H1 (cell line): ENCODE measurements at regions not wholly inside any gene's neighbourhood (a gene's known extent, or its start where the extent isn't known, plus 50 kb on each side); places are given as distances from the start of the nearest gene placed in this dataset.

Experiments
- CTCF ChIA-PET: fragments of 300-600 bp; sonication (Branson Sonifier 250); formaldehyde crosslinking; loops from one replicate; lab custom pipeline; 2021; ENCODE audit not compliant: partially characterized antibody; lab: Charles Lee
- POLR2A ChIA-PET: fragments of 300-600 bp; sonication (Branson Sonifier 250); formaldehyde crosslinking; loops from one replicate; lab custom pipeline; 2021; ENCODE audit warnings: inconsistent platforms; ENCODE audit not compliant: partially characterized antibody; lab: Charles Lee
- DNase-seq, 2 experiments: peaks; one replicate each; pipeline versions ENCODE4 v3.0.0 to v3.0.0-alpha.2; 2010 to 2022; ENCODE audit warnings: low spot score in 2 of 2, low read depth in 1 of 2, mixed read lengths in 1 of 2
- FAIRE-seq: peaks from 2 replicates; lab custom pipeline; 2011; peaks lifted over from hg19 to GRCh38; lab: Jason Lieb, UNC
- H2AFZ ChIP-seq: 2 replicates; pipeline ENCODE4 v1.8.1; 2012; ENCODE audit warnings: low read length, inconsistent platforms
- H2AK5ac ChIP-seq: 2 replicates; pipeline ENCODE4 v1.6.1; 2013; ENCODE audit warnings: low read depth, low read length
- H2BK120ac ChIP-seq: replicated peaks from 2 replicates; pipeline ENCODE3; 2013; ENCODE audit warnings: low read depth, low read length, inconsistent platforms
- H2BK12ac ChIP-seq: 2 replicates; pipeline ENCODE4 v1.6.1; 2013; ENCODE audit warnings: low read depth, low read length
- H2BK15ac ChIP-seq: 2 replicates; pipeline ENCODE4 v1.6.1; 2013; ENCODE audit warnings: low read length
- H2BK20ac ChIP-seq: 2 replicates; pipeline ENCODE4 v1.6.1; 2013; ENCODE audit warnings: low read length
- H2BK5ac ChIP-seq: 2 replicates; pipeline ENCODE4 v1.6.1; 2013; ENCODE audit warnings: low read depth, low read length
- H3K14ac ChIP-seq: 2 replicates; pipeline ENCODE4 v1.6.1; 2013; ENCODE audit warnings: inconsistent platforms; ENCODE audit not compliant: insufficient read length
- H3K18ac ChIP-seq: 2 replicates; pipeline ENCODE4 v1.6.1; 2013; ENCODE audit warnings: low read length; ENCODE audit errors: extremely low read depth
- H3K23ac ChIP-seq: 2 replicates; pipeline ENCODE4 v1.6.1; 2013; ENCODE audit warnings: inconsistent platforms; ENCODE audit not compliant: insufficient read length
- H3K23me2 ChIP-seq: 2 replicates; pipeline ENCODE4 v1.6.1; 2013; ENCODE audit warnings: low read depth, low read length
- H3K27ac ChIP-seq: 2 replicates; pipeline ENCODE4 v1.6.1; 2011; ENCODE audit warnings: low read depth, low read length, inconsistent platforms
- H3K27me3 ChIP-seq, 4 experiments: replicated peaks in 1 of 4; 1 replicate in 1 of 4; 2 replicates in 3 of 4; pipeline versions ENCODE4 v1.6.1 to v1.8.1; 2011 to 2013; ENCODE audit warnings: low read length in 3 of 4, mild to moderate bottlenecking in 3 of 4, inconsistent platforms in 2 of 4, mixed read lengths in 2 of 4, moderate library complexity in 1 of 4; ENCODE audit not compliant: control insufficient read depth in 3 of 4, insufficient read depth in 3 of 4; ENCODE audit errors: extremely low read depth in 1 of 4
- H3K36me3 ChIP-seq, 4 experiments: 2 replicates each; pipeline versions ENCODE4 v1.6.1 to v1.8.1; 2011 to 2013; ENCODE audit warnings: mild to moderate bottlenecking in 4 of 4, low read length in 3 of 4, moderate library complexity in 2 of 4, control low read depth in 1 of 4, inconsistent platforms in 1 of 4; ENCODE audit not compliant: insufficient read depth in 4 of 4, control insufficient read depth in 2 of 4
- H3K4ac ChIP-seq: replicated peaks from 2 replicates; pipeline ENCODE3; 2013; ENCODE audit warnings: low read length, low read depth, mixed read lengths, inconsistent platforms; ENCODE audit not compliant: insufficient read length
- H3K4me1 ChIP-seq, 4 experiments: replicated peaks in 1 of 4; 1 replicate in 1 of 4; 2 replicates in 3 of 4; pipeline versions ENCODE4 v1.6.1 to v1.8.1; 2011 to 2013; ENCODE audit warnings: low read length in 3 of 4, inconsistent platforms in 2 of 4, mixed read lengths in 1 of 4; ENCODE audit not compliant: insufficient read depth in 4 of 4, control insufficient read depth in 3 of 4
- H3K4me2 ChIP-seq, 2 experiments: 2 replicates each; pipeline versions ENCODE4 v1.6.1 to v1.8.1; 2011 to 2013; ENCODE audit warnings: low read depth in 2 of 2, low read length in 2 of 2, control low read depth in 1 of 2, inconsistent platforms in 1 of 2, mild to moderate bottlenecking in 1 of 2; ENCODE audit not compliant: insufficient read depth in 1 of 2
- H3K4me3 ChIP-seq, 4 experiments: fragments of 200-600, 300-600 bp in 1 of 4; sonication (generic), shearing (Covaris generic), sonication (Bioruptor Twin) in 1 of 4; 2 replicates each; pipeline versions ENCODE4 v1.5.1 to v1.8.1; 2011 to 2016; ENCODE audit warnings: low read length in 4 of 4, low read depth in 3 of 4, control low read depth in 2 of 4, inconsistent platforms in 2 of 4, mild to moderate bottlenecking in 2 of 4, mixed read lengths in 1 of 4, moderate library complexity in 1 of 4; ENCODE audit not compliant: insufficient read depth in 2 of 4; ENCODE audit errors: extremely low read depth in 1 of 4
- H3K56ac ChIP-seq: replicated peaks from 2 replicates; pipeline ENCODE3; 2013; ENCODE audit warnings: low read depth, mild to moderate bottlenecking, mixed read lengths, low read length, inconsistent platforms; ENCODE audit not compliant: insufficient read length
- H3K79me1 ChIP-seq: 2 replicates; pipeline ENCODE4 v1.6.1; 2013; ENCODE audit warnings: low read depth, low read length, control low read depth
- H3K79me2 ChIP-seq, 2 experiments: 2 replicates each; pipeline versions ENCODE4 v1.6.1 to v1.8.1; 2012 to 2013; ENCODE audit warnings: low read length in 2 of 2, mild to moderate bottlenecking in 2 of 2, inconsistent platforms in 1 of 2; ENCODE audit not compliant: insufficient read depth in 2 of 2, control insufficient read depth in 1 of 2
- H3K9ac ChIP-seq, 4 experiments: replicated peaks in 1 of 4; 1 replicate in 1 of 4; 2 replicates in 3 of 4; pipeline versions ENCODE4 v1.6.1 to v1.8.1; 2011 to 2013; ENCODE audit warnings: low read depth in 3 of 4, low read length in 3 of 4, control low read depth in 2 of 4, mild to moderate bottlenecking in 2 of 4, moderate library complexity in 2 of 4, inconsistent platforms in 1 of 4; ENCODE audit errors: extremely low read depth in 1 of 4
- H3K9me3 ChIP-seq, 2 experiments: 2 replicates each; pipeline versions ENCODE4 v1.6.1 to v1.8.1; 2012 to 2013; ENCODE audit warnings: mild to moderate bottlenecking in 2 of 2, moderate library complexity in 2 of 2, control low read depth in 1 of 2, inconsistent platforms in 1 of 2, low read depth in 1 of 2, low read length in 1 of 2, mixed read lengths in 1 of 2; ENCODE audit not compliant: insufficient read depth in 2 of 2
- H4K20me1 ChIP-seq, 2 experiments: replicated peaks in 1 of 2; 2 replicates each; pipeline versions ENCODE3 to v1.8.1; 2011 to 2013; ENCODE audit warnings: inconsistent platforms in 2 of 2, low read length in 2 of 2, mild to moderate bottlenecking in 1 of 2; ENCODE audit not compliant: insufficient read depth in 2 of 2, control insufficient read depth in 1 of 2
- H4K5ac ChIP-seq: 2 replicates; pipeline ENCODE4 v1.6.1; 2013; ENCODE audit warnings: low read length, low read depth, mixed read lengths, inconsistent platforms; ENCODE audit not compliant: insufficient read length
- H4K8ac ChIP-seq: 2 replicates; pipeline ENCODE4 v1.8.0; 2013; ENCODE audit warnings: mild to moderate bottlenecking, moderate library complexity, low read length, inconsistent platforms; ENCODE audit not compliant: insufficient read depth; ENCODE audit errors: extremely low read depth
- H4K91ac ChIP-seq: replicated peaks from 2 replicates; pipeline ENCODE3; 2013; ENCODE audit warnings: low read length, mixed read lengths, inconsistent platforms; ENCODE audit not compliant: insufficient read length
- GABPA ChIP-seq: IDR thresholded peaks from 2 replicates; pipeline ENCODE4 v1.6.1; 2011; ENCODE audit warnings: mild to moderate bottlenecking, low read length, moderate library complexity, borderline replicate concordance; ENCODE audit not compliant: insufficient read depth
- RNF2 ChIP-seq: fragments of 200-900, 300-1000 bp; sonication (generic); IDR thresholded peaks from 2 replicates; pipeline ENCODE4 v1.7.1; 2016; ENCODE audit warnings: borderline replicate concordance, low read depth, mild to moderate bottlenecking, antibody characterized with exemption, low read length; ENCODE audit not compliant: poor library complexity, severe bottlenecking; ENCODE audit errors: missing control alignments
- SIX5 ChIP-seq: IDR thresholded peaks from 2 replicates; pipeline ENCODE4 v1.6.1; 2011; ENCODE audit warnings: mild to moderate bottlenecking, low read depth, low read length
- SP4 ChIP-seq: IDR thresholded peaks from 2 replicates; pipeline ENCODE4 v1.6.1; 2012; ENCODE audit warnings: low read length, inconsistent platforms
- TF ChIP-seq, protein P1 (sequence below): IDR thresholded peaks from 2 replicates; pipeline ENCODE4 v1.6.1; 2011; ENCODE audit warnings: low read depth, mild to moderate bottlenecking, low read length; ENCODE audit not compliant: insufficient read depth

DNA sequence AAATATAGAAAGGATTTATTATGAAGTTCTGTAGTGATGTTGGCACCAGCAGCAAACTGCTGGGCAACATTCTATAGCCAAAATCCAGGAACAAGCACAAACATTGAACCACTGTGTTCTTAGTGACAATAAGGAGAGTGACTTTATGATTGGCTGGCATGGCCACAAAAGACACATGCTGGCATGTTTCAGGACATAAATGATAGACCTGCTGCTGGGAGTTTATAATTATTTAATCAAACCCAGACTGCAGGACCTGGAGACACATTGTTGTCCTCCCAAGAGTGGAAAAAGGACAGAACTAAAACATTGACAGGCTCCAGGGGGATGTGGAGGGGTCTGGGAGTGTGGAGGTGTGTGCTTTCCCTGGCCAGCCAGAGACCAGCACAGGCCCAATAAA lies 255.3 kb upstream of the LRTM1 start:
- H3K27ac ChIP-seq: no peak overlapping the region
- no peak for FAIRE-seq
- CTCF ChIA-PET: no interaction called here

More for the DNA sequence above, 255.3 kb upstream of the LRTM1 start:
- H3K9ac ChIP-seq: no peak overlapping the region
- H3K4me3 ChIP-seq: no peak overlapping the region
- no peak overlapping the region for H4K5ac ChIP-seq
- no peak overlapping the region for H2BK15ac ChIP-seq
- no peak overlapping the region for H3K56ac ChIP-seq
- H3K79me1 ChIP-seq: no peaks in the 10 kb centered on the region
- H2AK5ac ChIP-seq: no peak overlapping the region
- POLR2A ChIA-PET: no interaction called here
- no peak overlapping the region for H3K14ac ChIP-seq
- H3K23me2 ChIP-seq: no peaks in the 10 kb centered on the region
- H3K4ac ChIP-seq: no peak overlapping the region
- no peaks in the 10 kb centered on the region for H3K9me3 ChIP-seq
- no peak for DNase-seq
- no peak overlapping the region for H2BK20ac ChIP-seq
- no peak overlapping the region for H2BK120ac ChIP-seq
- H4K20me1 ChIP-seq: no peaks in the 10 kb centered on the region
- no peaks in the 10 kb centered on the region for H3K36me3 ChIP-seq
- no peak overlapping the region for H4K91ac ChIP-seq
- H2BK12ac ChIP-seq: no peak overlapping the region
- no peak overlapping the region for H2BK5ac ChIP-seq
- TF ChIP-seq SP4 (no peak), GABPA (no peak), RNF2 (no peak), SIX5 (no peak)
- TF ChIP-seq, protein P1, sequence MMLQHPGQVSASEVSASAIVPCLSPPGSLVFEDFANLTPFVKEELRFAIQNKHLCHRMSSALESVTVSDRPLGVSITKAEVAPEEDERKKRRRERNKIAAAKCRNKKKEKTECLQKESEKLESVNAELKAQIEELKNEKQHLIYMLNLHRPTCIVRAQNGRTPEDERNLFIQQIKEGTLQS: no peak
- no peak overlapping the region for H3K4me2 ChIP-seq
- no peak overlapping the region for H2AFZ ChIP-seq
- H4K8ac ChIP-seq: no peak overlapping the region
- H3K79me2 ChIP-seq: no peaks in the 10 kb centered on the region
- H3K27me3 ChIP-seq: no peaks in the 10 kb centered on the region
- H3K23ac ChIP-seq: no peak overlapping the region
- no peaks in the 10 kb centered on the region for H3K4me1 ChIP-seq
- H3K18ac ChIP-seq: no peak overlapping the region
